SK-N-SH treated with all-trans-retinoic acid at 6 μM for 48 hours (cell line): ENCODE measurements at regions not wholly inside any gene's neighbourhood (a gene's known extent, or its start where the extent isn't known, plus 50 kb on each side); places are given as distances from the start of the nearest gene placed in this dataset.

Experiments used
- ATAC-seq: fragments of 200-7000 bp; cut with Tn5 transposase; 3 replicates; pipeline ENCODE4 v1.9.1; 2020; ENCODE audit warnings: mild to moderate bottlenecking, moderate library complexity
- ARNTL ChIP-seq: fragments of 450-650 bp; formaldehyde crosslinking; IDR thresholded peaks from 2 replicates; pipeline ENCODE4 v1.5.0; 2020; ENCODE audit warnings: low read depth, mild to moderate bottlenecking, moderate library complexity, borderline replicate concordance
- BACH2 ChIP-seq: fragments of 250-450 bp; sonication (Bioruptor Pico); IDR thresholded peaks from 2 replicates; pipeline ENCODE4 v1.9.0; 2021; ENCODE audit warnings: mild to moderate bottlenecking, borderline replicate concordance
- CSRNP3 ChIP-seq: fragments of 250-450 bp; sonication (Bioruptor Pico); IDR thresholded peaks from 2 replicates; pipeline ENCODE4 v1.5.1; 2021; ENCODE audit warnings: mild to moderate bottlenecking, moderate library complexity
- ESRRG ChIP-seq: fragments of 250-450 bp; sonication (Bioruptor Pico); IDR thresholded peaks from 2 replicates; pipeline ENCODE4 v1.6.1; 2021; ENCODE audit warnings: mild to moderate bottlenecking
- GLIS3 ChIP-seq: fragments of 250-450 bp; sonication (Bioruptor Pico); IDR thresholded peaks from 2 replicates; pipeline ENCODE4 v1.5.0; 2020; ENCODE audit warnings: mild to moderate bottlenecking, moderate library complexity
- ISL1 ChIP-seq: fragments of 250-450 bp; sonication (Bioruptor Pico); IDR thresholded peaks from 2 replicates; pipeline ENCODE4 v2.1.2; 2022; ENCODE audit warnings: mild to moderate bottlenecking, moderate library complexity
- OSR1 ChIP-seq: fragments of 250-450 bp; sonication (Bioruptor Pico); IDR thresholded peaks from 2 replicates; pipeline ENCODE4 v1.8.0; 2022; ENCODE audit warnings: moderate library complexity, mild to moderate bottlenecking, inconsistent platforms
- PATZ1 ChIP-seq: fragments of 250-450 bp; sonication (Bioruptor Pico); IDR thresholded peaks from 2 replicates; pipeline ENCODE4 v1.8.0; 2020; ENCODE audit warnings: mild to moderate bottlenecking, moderate library complexity, borderline replicate concordance
- PPARA ChIP-seq: fragments of 250-450 bp; sonication (Bioruptor Pico); IDR thresholded peaks from 2 replicates; pipeline ENCODE4 v1.5.0; 2020; ENCODE audit warnings: mild to moderate bottlenecking, borderline replicate concordance
- RARB ChIP-seq: fragments of 250-450 bp; sonication (Bioruptor Pico); IDR thresholded peaks from 2 replicates; pipeline ENCODE4 v1.8.0; 2021; ENCODE audit warnings: mild to moderate bottlenecking, moderate library complexity
- TCF4 ChIP-seq: fragments of 250-450 bp; sonication (Bioruptor Pico); IDR thresholded peaks from 2 replicates; pipeline ENCODE4 v1.8.0; 2021; ENCODE audit warnings: mild to moderate bottlenecking, moderate library complexity, borderline replicate concordance
- TOX ChIP-seq: fragments of 250-450 bp; sonication (Bioruptor Pico); IDR thresholded peaks from 2 replicates; pipeline ENCODE4 v1.8.0; 2021; ENCODE audit warnings: mild to moderate bottlenecking, moderate library complexity, borderline replicate concordance
- TSHZ2 ChIP-seq: fragments of 250-450 bp; sonication (Bioruptor Pico); IDR thresholded peaks from 2 replicates; pipeline ENCODE4 v1.5.0; 2020; ENCODE audit warnings: mild to moderate bottlenecking, moderate library complexity
- ZFP3 ChIP-seq: fragments of 250-450 bp; sonication (Bioruptor Pico); IDR thresholded peaks from 2 replicates; pipeline ENCODE4 v1.5.0; 2020; ENCODE audit warnings: mild to moderate bottlenecking, moderate library complexity
- ZFP30 ChIP-seq: fragments of 450-650 bp; formaldehyde crosslinking; IDR thresholded peaks from 2 replicates; pipeline ENCODE4 v1.5.0; 2022; ENCODE audit warnings: mild to moderate bottlenecking, moderate library complexity
- ZNF565 ChIP-seq: fragments of 450-650 bp; formaldehyde crosslinking; conservative IDR thresholded peaks from 2 replicates; pipeline ENCODE4 v1.5.0; 2020; ENCODE audit warnings: low read depth, mild to moderate bottlenecking, moderate library complexity
- TF ChIP-seq, protein P1 (sequence below): fragments of 250-450 bp; sonication (Bioruptor Pico); IDR thresholded peaks from 2 replicates; pipeline ENCODE4 v1.5.1; 2020; ENCODE audit warnings: low read depth, mild to moderate bottlenecking, moderate library complexity
- TF ChIP-seq, protein P2 (sequence below): fragments of 250-450 bp; sonication (Bioruptor Pico); IDR thresholded peaks from 2 replicates; pipeline ENCODE4 v1.8.0; 2021; ENCODE audit warnings: low read depth, mild to moderate bottlenecking, moderate library complexity, borderline replicate concordance

- ATAC-seq, result no peak
- TF ChIP-seq ESRRG (CRISPR knock-in tag), result no peak
- TF ChIP-seq TSHZ2, result no peak
- no peak for TF ChIP-seq GLIS3
- TF ChIP-seq ZFP30 (CRISPR knock-in tag), result no peak
- TF ChIP-seq ZNF565 (CRISPR knock-in tag), result no peak
- TF ChIP-seq ARNTL, result no peak
- TF ChIP-seq PATZ1 (CRISPR knock-in tag), result no peak
- no peak for TF ChIP-seq PPARA (CRISPR knock-in tag)
- no peak for TF ChIP-seq CSRNP3 (CRISPR knock-in tag)
- no peak for TF ChIP-seq TCF4 (CRISPR knock-in tag)
- TF ChIP-seq ZFP3 (CRISPR knock-in tag), result no peak
- no peak for TF ChIP-seq RARB (CRISPR knock-in tag)
- TF ChIP-seq ISL1 (CRISPR knock-in tag), result no peak
These were observed 159.5 kb upstream of the RNPC3 start for GRCh38 chr1:103365860-103366569.

DNA sequence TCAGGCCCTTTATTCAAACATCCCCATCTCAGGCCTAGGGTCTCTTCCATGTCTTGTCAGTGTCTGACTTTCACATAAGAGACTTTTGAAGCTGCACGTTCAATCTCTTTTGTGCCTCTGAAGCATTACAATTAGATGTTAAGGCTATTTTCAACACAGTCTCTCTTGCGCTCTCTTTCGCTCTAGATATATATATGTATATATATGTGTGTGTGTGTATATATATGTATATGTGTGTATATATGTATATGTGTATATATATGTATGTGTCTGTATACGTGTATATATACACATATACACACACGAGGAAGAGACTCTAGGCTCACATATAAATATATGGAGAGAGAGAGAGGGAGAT, 162.5 kb upstream of the RNPC3 start:
- no peak for ATAC-seq
- TF ChIP-seq OSR1 (CRISPR knock-in tag) (no peak), TSHZ2 (no peak), ARNTL (no peak), ZNF565 (CRISPR knock-in tag) (no peak), CSRNP3 (CRISPR knock-in tag) (no peak), TOX (CRISPR knock-in tag) (no peak), ZFP30 (CRISPR knock-in tag) (no peak), GLIS3 (no peak), ZFP3 (CRISPR knock-in tag) (no peak), PPARA (CRISPR knock-in tag) (no peak), BACH2 (CRISPR knock-in tag) (no peak), PATZ1 (CRISPR knock-in tag) (no peak)
- TF ChIP-seq, protein P1, sequence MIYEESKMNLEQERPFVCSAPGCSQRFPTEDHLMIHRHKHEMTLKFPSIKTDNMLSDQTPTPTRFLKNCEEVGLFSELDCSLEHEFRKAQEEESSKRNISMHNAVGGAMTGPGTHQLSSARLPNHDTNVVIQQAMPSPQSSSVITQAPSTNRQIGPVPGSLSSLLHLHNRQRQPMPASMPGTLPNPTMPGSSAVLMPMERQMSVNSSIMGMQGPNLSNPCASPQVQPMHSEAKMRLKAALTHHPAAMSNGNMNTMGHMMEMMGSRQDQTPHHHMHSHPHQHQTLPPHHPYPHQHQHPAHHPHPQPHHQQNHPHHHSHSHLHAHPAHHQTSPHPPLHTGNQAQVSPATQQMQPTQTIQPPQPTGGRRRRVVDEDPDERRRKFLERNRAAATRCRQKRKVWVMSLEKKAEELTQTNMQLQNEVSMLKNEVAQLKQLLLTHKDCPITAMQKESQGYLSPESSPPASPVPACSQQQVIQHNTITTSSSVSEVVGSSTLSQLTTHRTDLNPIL (CRISPR knock-in tag), result no peak
- TF ChIP-seq, protein P2, sequence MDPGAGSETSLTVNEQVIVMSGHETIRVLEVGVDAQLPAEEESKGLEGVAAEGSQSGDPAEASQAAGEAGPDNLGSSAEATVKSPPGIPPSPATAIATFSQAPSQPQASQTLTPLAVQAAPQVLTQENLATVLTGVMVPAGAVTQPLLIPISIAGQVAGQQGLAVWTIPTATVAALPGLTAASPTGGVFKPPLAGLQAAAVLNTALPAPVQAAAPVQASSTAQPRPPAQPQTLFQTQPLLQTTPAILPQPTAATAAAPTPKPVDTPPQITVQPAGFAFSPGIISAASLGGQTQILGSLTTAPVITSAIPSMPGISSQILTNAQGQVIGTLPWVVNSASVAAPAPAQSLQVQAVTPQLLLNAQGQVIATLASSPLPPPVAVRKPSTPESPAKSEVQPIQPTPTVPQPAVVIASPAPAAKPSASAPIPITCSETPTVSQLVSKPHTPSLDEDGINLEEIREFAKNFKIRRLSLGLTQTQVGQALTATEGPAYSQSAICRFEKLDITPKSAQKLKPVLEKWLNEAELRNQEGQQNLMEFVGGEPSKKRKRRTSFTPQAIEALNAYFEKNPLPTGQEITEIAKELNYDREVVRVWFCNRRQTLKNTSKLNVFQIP, result no peak
- TF ChIP-seq, all 23 proteins: peak for 0
